22Rv1 (cell line): ENCODE measurements at regions not wholly inside any gene's neighbourhood (a gene's known extent, or its start where the extent isn't known, plus 50 kb on each side); places are given as distances from the start of the nearest gene placed in this dataset.

ENCODE experiments used
- H3K27ac ChIP-seq: fragments of 450-650 bp; 2 replicates; pipeline ENCODE4 v1.5.1; 2017
- CTCF ChIP-seq: fragments of 450-650 bp; IDR thresholded peaks from 2 replicates; pipeline ENCODE4 v1.5.1; 2017; ENCODE audit warnings: mild to moderate bottlenecking
- ZFX ChIP-seq: fragments of 450-650 bp; IDR thresholded peaks from 2 replicates; pipeline ENCODE4 v1.6.1; 2017; ENCODE audit warnings: antibody characterized with exemption, borderline replicate concordance

- TF ChIP-seq ZFX (no peak), CTCF (no peak)
- H3K27ac ChIP-seq: no peak overlapping the region
Observed at GRCh38 chr7:155983176-155983815, 171.0 kb upstream of the SHH start.

DNA sequence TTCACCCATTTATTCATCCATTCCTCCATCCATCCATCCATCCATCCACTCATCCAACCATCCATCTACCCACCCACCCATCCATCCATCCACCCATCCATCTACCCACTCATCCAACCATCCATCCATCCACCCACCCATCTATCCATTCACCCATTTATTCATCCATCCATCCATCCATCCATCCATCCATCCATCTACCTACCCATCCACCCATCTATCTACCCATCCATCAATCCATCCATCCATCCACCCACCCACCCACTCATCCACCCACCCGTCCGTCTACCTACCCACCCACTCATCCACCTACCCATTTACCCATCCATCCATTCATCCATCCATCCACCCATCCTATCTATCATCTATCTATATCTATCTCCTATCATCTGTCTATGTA is 169.4 kb upstream of the SHH start:
- TF ChIP-seq ZFX (no peak), CTCF (no peak)
- no peak overlapping the region for H3K27ac ChIP-seq

- no peak for TF ChIP-seq CTCF
- no peak for TF ChIP-seq ZFX
- no peak overlapping the region for H3K27ac ChIP-seq
Observed at GRCh38 chr7:155980841-155981240, 168.6 kb upstream of the SHH start.

- no peak overlapping the region for H3K27ac ChIP-seq
- no peak for TF ChIP-seq ZFX
- no peak for TF ChIP-seq CTCF
Observed at GRCh38 chr7:155979994-155980393, 167.7 kb upstream of the SHH start.

GRCh38 chr7:155979566-155979965 is 167.3 kb upstream of the SHH start:
- no peak for TF ChIP-seq CTCF
- no peak for TF ChIP-seq ZFX
- no peak overlapping the region for H3K27ac ChIP-seq

GRCh38 chr7:155975490-155975889 is 163.2 kb upstream of the SHH start:
- TF ChIP-seq CTCF (no peak), ZFX (no peak)
- no peak overlapping the region for H3K27ac ChIP-seq

- H3K27ac ChIP-seq: no peak overlapping the region
Observed at GRCh38 chr7:155974186-155974897, 162.1 kb upstream of the SHH start.

More at GRCh38 chr7:155974186-155974897, 162.1 kb upstream of the SHH start:
- TF ChIP-seq CTCF (no peak), ZFX (no peak)
